Uterus (tissue), 3 donors: ENCODE measurements at regions not wholly inside any gene's neighbourhood (a gene's known extent, or its start where the extent isn't known, plus 50 kb on each side); places are given as distances from the start of the nearest gene placed in this dataset.

ENCODE experiments used
- DNase-seq, 2 donors: peaks; one replicate each; pipeline ENCODE4 v3.0.0-alpha.2; 2019 to 2020
- H3K27ac ChIP-seq, 2 donors: fragments of 200-600 bp; sonication (generic); 1 replicate in 1 of 2; 2 replicates in 1 of 2; pipeline ENCODE4 v1.5.1; 2016 to 2018
- H3K27me3 ChIP-seq, 2 donors: fragments of 200-600 bp; sonication (generic); one replicate each; pipeline ENCODE4 v1.5.1; 2018 to 2019; ENCODE audit warnings: control low read depth in 1 of 2
- H3K36me3 ChIP-seq, 2 donors: fragments of 200-600 bp; sonication (generic); one replicate each; pipeline ENCODE4 v1.5.1; 2019; ENCODE audit warnings: control low read depth in 1 of 2
- H3K4me1 ChIP-seq, 2 donors: fragments of 200-600 bp; sonication (generic); one replicate each; pipeline ENCODE4 v1.5.1; 2018 to 2019; ENCODE audit warnings: control low read depth in 1 of 2
- H3K4me3 ChIP-seq, 2 donors: fragments of 200-600 bp; sonication (generic); 1 replicate in 1 of 2; 2 replicates in 1 of 2; pipeline ENCODE4 v1.5.1; 2018 to 2019; ENCODE audit warnings: mild to moderate bottlenecking in 1 of 2
- H3K9me3 ChIP-seq, 2 donors: fragments of 200-600 bp; sonication (generic); one replicate each; pipeline ENCODE4 v1.5.1; 2019; ENCODE audit warnings: control low read depth in 1 of 2
- CTCF ChIP-seq, 4 experiments: fragments of 200-600 bp in 2 of 4; fragments of 450-650 bp in 2 of 4; sonication (generic) in 2 of 4; IDR thresholded peaks; one replicate each; pipeline ENCODE4 v1.5.1; 2016 to 2019; ENCODE audit warnings: antibody characterized with exemption in 4 of 4, mild to moderate bottlenecking in 2 of 4, moderate library complexity in 1 of 4
- POLR2A ChIP-seq, 2 donors: fragments of 450-650 bp; IDR thresholded peaks; one replicate each; pipeline ENCODE4 v1.6.1; 2016; ENCODE audit warnings: antibody characterized with exemption in 2 of 2, mild to moderate bottlenecking in 1 of 2, moderate library complexity in 1 of 2
- intact Hi-C: fragments of 100-400 bp; cut with DNase I; formaldehyde crosslinking; loops from one replicate; pipeline ENCODE4 v1.15.1; 2023; ENCODE audit warnings: low total_unique reads
- donor health status: DM: yes; HTN: yes; CAD: no.

GRCh38 chr5:77910602-77911188 lies 134.6 kb upstream of the TBCA start:
- Histone ChIP-seq H3K4me3 (no peak overlapping the region), H3K27ac (no peak overlapping the region), H3K9me3 (no peaks in the 10 kb centered on the region), H3K27me3 (no peaks in the 10 kb centered on the region), H3K4me1 (no peaks in the 10 kb centered on the region), H3K36me3 (no peaks in the 10 kb centered on the region)
- DNase-seq: no peak
- intact Hi-C loops: no loop called here
- no peak for TF ChIP-seq POLR2A (IDR thresholded peaks at IDR 0.05)
- TF ChIP-seq CTCF (IDR thresholded peaks at IDR 0.05): no peak

- H3K4me1 ChIP-seq: no peaks in the 10 kb centered on the region
- no peak for DNase-seq
- TF ChIP-seq POLR2A (IDR thresholded peaks at IDR 0.05) (no peak), CTCF (IDR thresholded peaks at IDR 0.05) (no peak)
- no peaks in the 10 kb centered on the region for H3K36me3 ChIP-seq
- intact Hi-C loops: no loop called here
- no peaks in the 10 kb centered on the region for H3K27me3 ChIP-seq
- no peak overlapping the region for H3K4me3 ChIP-seq
- no peak overlapping the region for H3K27ac ChIP-seq
- H3K9me3 ChIP-seq: no peaks in the 10 kb centered on the region
Observed at GRCh38 chr5:77909237-77909636, 133.1 kb upstream of the TBCA start.

- Histone ChIP-seq H3K27ac (no peak overlapping the region), H3K4me3 (no peak overlapping the region), H3K27me3 (no peaks in the 10 kb centered on the region), H3K9me3 (no peaks in the 10 kb centered on the region), H3K36me3 (no peaks in the 10 kb centered on the region), H3K4me1 (no peaks in the 10 kb centered on the region)
- TF ChIP-seq POLR2A (IDR thresholded peaks at IDR 0.05) (no peak), CTCF (IDR thresholded peaks at IDR 0.05) (no peak)
- intact Hi-C loops: no loop called here
- DNase-seq: no peak
Observed at GRCh38 chr5:77908787-77909186, 132.6 kb upstream of the TBCA start.

GRCh38 chr5:77907786-77908185 lies 131.6 kb upstream of the TBCA start:
- intact Hi-C loops: no loop called here
- DNase-seq: no peak
- no peak for TF ChIP-seq CTCF (IDR thresholded peaks at IDR 0.05)
- no peak for TF ChIP-seq POLR2A (IDR thresholded peaks at IDR 0.05)
- Histone ChIP-seq H3K9me3 (no peaks in the 10 kb centered on the region), H3K36me3 (no peaks in the 10 kb centered on the region), H3K27me3 (no peaks in the 10 kb centered on the region), H3K4me1 (no peaks in the 10 kb centered on the region), H3K4me3 (no peak overlapping the region), H3K27ac (no peak overlapping the region)

- Histone ChIP-seq H3K27me3 (no peaks in the 10 kb centered on the region), H3K4me3 (no peak overlapping the region), H3K9me3 (no peaks in the 10 kb centered on the region), H3K27ac (no peak overlapping the region), H3K4me1 (no peaks in the 10 kb centered on the region), H3K36me3 (no peaks in the 10 kb centered on the region)
- intact Hi-C loops: no loop called here
- no peak for DNase-seq
- no peak for TF ChIP-seq POLR2A (IDR thresholded peaks at IDR 0.05)
- no peak for TF ChIP-seq CTCF (IDR thresholded peaks at IDR 0.05)
Observed at GRCh38 chr5:77906806-77907205, 130.7 kb upstream of the TBCA start.
